Body of pancreas (tissue), 4 donors: ENCODE measurements at regions not wholly inside any gene's neighbourhood (a gene's known extent, or its start where the extent isn't known, plus 50 kb on each side); places are given as distances from the start of the nearest gene placed in this dataset.

Source experiments
- ATAC-seq: fragments of 150-250 bp; one replicate; pipeline ENCODE4 v1.9.1; 2016
- DNase-seq, 4 donors: peaks; one replicate each; pipeline ENCODE4 v3.0.0-alpha.2; 2019
- H3K27ac ChIP-seq, 4 donors: fragments of 200-600 bp; sonication (generic); 1 replicate in 3 of 4; 2 replicates in 1 of 4; pipeline versions ENCODE4 v1.5.1 to v1.6.1; 2016 to 2019; ENCODE audit warnings: mild to moderate bottlenecking in 1 of 4, mixed read lengths in 1 of 4, moderate library complexity in 1 of 4
- H3K27me3 ChIP-seq, 2 donors: fragments of 200-600 bp; sonication (generic); one replicate each; pipeline ENCODE4 v1.6.0; 2016; ENCODE audit warnings: mild to moderate bottlenecking in 1 of 2
- H3K36me3 ChIP-seq, 2 donors: fragments of 200-600 bp; sonication (generic); replicated peaks in 1 of 2; 2 replicates each; pipeline ENCODE4 v1.5.1; 2016; ENCODE audit warnings: low read depth in 2 of 2; ENCODE audit not compliant: insufficient read depth in 1 of 2
- H3K4me1 ChIP-seq: fragments of 200-600 bp; sonication (generic); one replicate; pipeline ENCODE4 v1.6.0; 2016
- H3K4me3 ChIP-seq, 2 donors: fragments of 200-600 bp; sonication (generic); 1 replicate in 1 of 2; 2 replicates in 1 of 2; pipeline ENCODE4 v1.5.1; 2016 to 2019
- H3K9me3 ChIP-seq, 3 donors: fragments of 200-600 bp; sonication (generic); 1 replicate in 2 of 3; 2 replicates in 1 of 3; pipeline ENCODE4 v1.5.1; 2016
- POLR2A ChIP-seq, 3 donors: fragments of 450-650 bp; IDR thresholded peaks; one replicate each; pipeline ENCODE4 v1.6.1; 2016; ENCODE audit warnings: antibody characterized with exemption in 3 of 3, mild to moderate bottlenecking in 2 of 3
- WGBS, 2 donors: methylation state at CpG; one replicate each; pipeline ENCODE4 v1.1.5; 2017; 5-methylcytosine and 5-hydroxymethylcytosine counted together
- intact Hi-C: fragments of 100-400 bp; cut with DNase I; formaldehyde crosslinking; loops from one replicate; pipeline ENCODE4 v1.15.1; 2023
- TF ChIP-seq, protein P1 (sequence below), 7 experiments: fragments of 450-650 bp in 4 of 7; fragments of 200-600 bp in 3 of 7; sonication (generic) in 3 of 7; IDR thresholded peaks; one replicate each; pipeline ENCODE4 v1.5.1; 2016 to 2019; ENCODE audit warnings: antibody characterized with exemption in 7 of 7

DNA sequence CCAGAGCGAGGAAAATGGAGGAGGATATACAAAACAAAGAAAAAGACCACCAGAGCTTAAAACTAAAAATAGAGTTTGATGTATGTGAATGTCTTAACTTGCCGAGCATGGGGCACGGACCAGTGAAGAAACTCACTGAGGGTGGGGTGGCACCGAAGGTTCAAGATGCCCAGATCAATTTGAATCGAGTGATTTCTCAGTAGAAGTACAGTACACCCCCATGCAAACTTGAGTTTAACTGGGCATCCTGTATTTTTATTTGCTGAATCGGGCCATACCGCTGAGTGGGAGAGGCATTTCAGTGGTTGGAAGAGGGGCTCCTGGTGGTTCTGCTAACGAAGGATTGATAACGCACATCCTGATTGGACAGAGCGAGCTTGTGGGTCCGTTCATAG is 81.7 kb downstream of the ANKRD60 start:
- Histone ChIP-seq H3K27ac (no peak overlapping the region), H3K36me3 (no peaks in the 10 kb centered on the region), H3K27me3 (no peaks in the 10 kb centered on the region), H3K4me3 (no peak overlapping the region), H3K4me1 (no peaks in the 10 kb centered on the region), H3K9me3 (no peaks in the 10 kb centered on the region)
- DNase-seq (no peak), ATAC-seq (no peak)
- TF ChIP-seq POLR2A (IDR thresholded peaks at IDR 0.05), result no peak
- TF ChIP-seq, protein P1, sequence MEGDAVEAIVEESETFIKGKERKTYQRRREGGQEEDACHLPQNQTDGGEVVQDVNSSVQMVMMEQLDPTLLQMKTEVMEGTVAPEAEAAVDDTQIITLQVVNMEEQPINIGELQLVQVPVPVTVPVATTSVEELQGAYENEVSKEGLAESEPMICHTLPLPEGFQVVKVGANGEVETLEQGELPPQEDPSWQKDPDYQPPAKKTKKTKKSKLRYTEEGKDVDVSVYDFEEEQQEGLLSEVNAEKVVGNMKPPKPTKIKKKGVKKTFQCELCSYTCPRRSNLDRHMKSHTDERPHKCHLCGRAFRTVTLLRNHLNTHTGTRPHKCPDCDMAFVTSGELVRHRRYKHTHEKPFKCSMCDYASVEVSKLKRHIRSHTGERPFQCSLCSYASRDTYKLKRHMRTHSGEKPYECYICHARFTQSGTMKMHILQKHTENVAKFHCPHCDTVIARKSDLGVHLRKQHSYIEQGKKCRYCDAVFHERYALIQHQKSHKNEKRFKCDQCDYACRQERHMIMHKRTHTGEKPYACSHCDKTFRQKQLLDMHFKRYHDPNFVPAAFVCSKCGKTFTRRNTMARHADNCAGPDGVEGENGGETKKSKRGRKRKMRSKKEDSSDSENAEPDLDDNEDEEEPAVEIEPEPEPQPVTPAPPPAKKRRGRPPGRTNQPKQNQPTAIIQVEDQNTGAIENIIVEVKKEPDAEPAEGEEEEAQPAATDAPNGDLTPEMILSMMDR (IDR thresholded peaks at IDR 0.05), result no peak
- WGBS, 2 donors, result 71 to 73% methylated on average over 11 of the region's 11 CpGs
- intact Hi-C loops, result no loop called here

DNA sequence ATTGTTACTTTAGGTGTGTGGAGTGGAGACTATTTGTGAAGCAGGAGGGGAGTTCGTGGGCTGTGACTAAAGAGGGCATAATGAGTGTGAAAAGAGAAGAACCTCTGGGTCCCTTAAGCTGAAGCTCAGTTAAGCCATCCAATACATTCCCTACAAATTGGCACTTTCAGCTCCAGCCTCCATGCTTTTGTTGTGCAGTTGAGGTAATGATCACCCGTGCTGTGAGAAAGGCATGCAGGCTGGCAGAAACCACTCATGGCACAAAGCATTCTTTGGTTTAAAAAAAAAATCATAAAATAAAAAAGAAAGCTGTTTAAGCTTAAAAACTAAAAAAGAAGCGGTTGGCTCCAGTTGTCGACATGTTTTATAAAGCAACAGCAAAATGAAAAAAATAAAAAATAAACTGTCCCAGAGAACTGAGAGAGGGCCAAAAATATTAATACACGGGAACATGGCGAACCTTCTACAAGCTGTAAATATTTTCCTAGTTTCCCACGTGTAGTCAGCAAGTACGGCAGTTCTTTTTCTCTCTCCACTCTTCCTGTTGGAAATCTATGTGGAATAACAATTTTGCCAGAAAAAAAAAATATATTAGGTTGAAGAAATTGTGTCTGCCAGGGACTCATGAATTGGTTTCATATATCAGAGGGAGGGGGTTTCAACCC is 82.2 kb downstream of the ANKRD60 start:
- TF ChIP-seq, protein P1 (IDR thresholded peaks at IDR 0.05), result no peak
- no peak for TF ChIP-seq POLR2A (IDR thresholded peaks at IDR 0.05)
- no peaks in the 10 kb centered on the region for H3K27me3 ChIP-seq
- no peak overlapping the region for H3K27ac ChIP-seq
- no peak overlapping the region for H3K4me3 ChIP-seq
- H3K9me3 ChIP-seq, result no peaks in the 10 kb centered on the region
- H3K4me1 ChIP-seq, result no peaks in the 10 kb centered on the region
- intact Hi-C loops, result no loop called here
- no peaks in the 10 kb centered on the region for H3K36me3 ChIP-seq
- ATAC-seq, result no peak
- 48 to 50% methylated on average over 8 of the region's 8 CpGs for WGBS, 2 donors
- DNase-seq, result no peak

DNA sequence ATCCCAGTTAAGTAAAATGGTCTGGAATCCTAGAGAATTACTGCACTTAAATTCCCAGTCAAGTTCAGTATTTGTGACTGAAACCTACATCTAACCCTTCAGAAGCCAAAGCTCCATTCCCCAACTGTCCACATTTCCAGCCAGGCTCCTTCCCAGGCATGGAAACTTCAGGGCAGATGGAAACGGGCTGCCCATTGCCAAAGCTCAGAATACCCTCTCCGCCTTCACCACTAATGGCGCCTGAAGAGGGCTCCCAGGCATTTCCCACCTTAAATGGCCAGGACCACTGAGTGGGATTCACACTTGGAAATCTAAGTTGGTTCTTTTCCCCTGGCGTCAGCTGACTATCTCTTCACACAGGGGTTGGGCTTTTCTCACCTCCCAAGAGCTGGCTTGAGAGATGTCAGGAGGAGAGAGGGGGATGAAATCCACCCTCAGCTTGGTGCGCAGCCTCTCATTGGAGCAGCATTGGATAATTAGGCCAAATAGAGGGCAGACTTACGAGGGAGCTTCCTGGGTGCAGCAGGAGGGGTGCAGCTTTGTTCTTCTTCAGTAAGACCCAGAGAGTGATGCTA is 82.9 kb downstream of the ANKRD60 start:
- Histone ChIP-seq H3K9me3 (no peaks in the 10 kb centered on the region), H3K4me1 (no peaks in the 10 kb centered on the region), H3K27ac (no peak overlapping the region), H3K4me3 (no peak overlapping the region), H3K27me3 (no peaks in the 10 kb centered on the region), H3K36me3 (no peaks in the 10 kb centered on the region)
- DNase-seq (no peak), ATAC-seq (no peak)
- intact Hi-C loops, result no loop called here
- TF ChIP-seq, protein P1 (IDR thresholded peaks at IDR 0.05), result no peak
- TF ChIP-seq POLR2A (IDR thresholded peaks at IDR 0.05), result no peak
- 54 to 60% methylated on average over 6 of the region's 6 CpGs for WGBS, 2 donors

DNA sequence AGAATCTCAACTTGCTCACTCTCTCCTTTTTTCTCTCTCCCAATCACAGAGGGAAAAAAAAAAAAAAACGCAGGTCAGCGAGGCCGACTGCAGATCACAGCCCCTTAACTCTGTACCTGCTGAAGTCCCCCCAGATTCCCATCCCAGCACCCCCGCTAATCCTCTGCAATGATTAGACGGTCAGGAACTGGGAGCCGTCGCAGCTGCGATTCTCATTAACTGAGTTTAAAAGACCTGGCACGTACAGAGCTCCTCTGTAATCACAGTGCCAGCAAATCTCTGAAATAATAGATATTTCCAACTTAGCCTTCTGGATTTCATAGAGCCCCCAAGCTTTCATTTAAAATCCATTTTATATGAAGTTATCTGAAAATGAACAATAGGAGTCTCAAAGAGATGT is 84.4 kb downstream of the ANKRD60 start:
- ATAC-seq, result no peak

More for the DNA sequence above, 84.4 kb downstream of the ANKRD60 start:
- H3K27me3 ChIP-seq, result no peaks in the 10 kb centered on the region
- H3K27ac ChIP-seq, result no peak overlapping the region
- DNase-seq, result no peak
- TF ChIP-seq, protein P1 (IDR thresholded peaks at IDR 0.05), result no peak
- no peak for TF ChIP-seq POLR2A (IDR thresholded peaks at IDR 0.05)
- no peaks in the 10 kb centered on the region for H3K4me1 ChIP-seq
- H3K9me3 ChIP-seq, result no peaks in the 10 kb centered on the region
- no peak overlapping the region for H3K4me3 ChIP-seq
- intact Hi-C loops, result no loop called here
- H3K36me3 ChIP-seq, result no peaks in the 10 kb centered on the region
- 73 to 76% methylated on average over 9 of the region's 9 CpGs for WGBS, 2 donors
